SH-SY5Y (cell line): ENCODE measurements at regions not wholly inside any gene's neighbourhood (a gene's known extent, or its start where the extent isn't known, plus 50 kb on each side); places are given as distances from the start of the nearest gene placed in this dataset.

Experiments
- GATA2 ChIP-seq: IDR thresholded peaks from 2 replicates; pipeline ENCODE4 v1.6.1; 2011; ENCODE audit warnings: mild to moderate bottlenecking, low read depth, low read length
- GATA3 ChIP-seq: IDR thresholded peaks from 2 replicates; pipeline ENCODE4 v1.6.1; 2011; ENCODE audit warnings: low read depth, mild to moderate bottlenecking, low read length, moderate library complexity

GRCh38 chr14:85451421-85451820, 78.5 kb upstream of the FLRT2 start:
- TF ChIP-seq GATA3 (no peak), GATA2 (no peak)
